WTC11 (cell line): ENCODE measurements at regions not wholly inside any gene's neighbourhood (a gene's known extent, or its start where the extent isn't known, plus 50 kb on each side); places are given as distances from the start of the nearest gene placed in this dataset.

Experiments
- ATAC-seq: fragments of 200-7000 bp; cut with Tn5 transposase; 2 replicates; pipeline ENCODE4 v1.10.0; 2021; ENCODE audit warnings: mild to moderate bottlenecking, moderate library complexity
- CTCF ChIA-PET: fragments of 300-600 bp; sonication (Branson Sonifier 250); formaldehyde crosslinking; loops from one replicate; lab custom pipeline; 2021; ENCODE audit warnings: antibody characterized with exemption; lab: Charles Lee
- POLR2A ChIA-PET: fragments of 350-600 bp; sonication (Branson Sonifier 250); formaldehyde crosslinking; loops from one replicate; lab custom pipeline; 2021; ENCODE audit warnings: antibody characterized with exemption; lab: Charles Lee
- DNase-seq: peaks from one replicate; pipeline ENCODE4 v3.0.0; 2021; ENCODE audit warnings: low spot score
- H3K27ac Mint-ChIP-seq: 2 replicates; pipeline ENCODE4 v1.8.0; 2021; ENCODE audit warnings: mixed read lengths
- H3K27me3 Mint-ChIP-seq: 2 replicates; pipeline ENCODE4 v1.8.0; 2021; ENCODE audit warnings: low read depth, mild to moderate bottlenecking, moderate library complexity, mixed read lengths
- H3K36me3 Mint-ChIP-seq: 2 replicates; pipeline ENCODE4 v1.8.0; 2021; ENCODE audit warnings: mixed read lengths
- H3K4me1 Mint-ChIP-seq: 2 replicates; pipeline ENCODE4 v1.8.0; 2022; ENCODE audit warnings: mixed read lengths
- H3K4me3 Mint-ChIP-seq: 2 replicates; pipeline ENCODE4 v1.8.0; 2021; ENCODE audit warnings: mild to moderate bottlenecking, moderate library complexity, mixed read lengths
- H3K9me3 Mint-ChIP-seq: 2 replicates; pipeline ENCODE4 v1.8.0; 2021; ENCODE audit warnings: mixed read lengths
- ATF1 ChIP-seq: sonication (generic); formaldehyde crosslinking; IDR thresholded peaks from 2 replicates; pipeline ENCODE4 v1.8.1; 2023; ENCODE audit warnings: mild to moderate bottlenecking, moderate library complexity, missing genetic modification reagents
- CREB1 ChIP-seq: sonication (generic); formaldehyde crosslinking; IDR thresholded peaks from 2 replicates; pipeline ENCODE4 v1.8.0; 2023; ENCODE audit warnings: mild to moderate bottlenecking, missing genetic modification reagents
- CREM ChIP-seq: sonication (generic); formaldehyde crosslinking; IDR thresholded peaks from 2 replicates; pipeline ENCODE4 v1.8.1; 2022; ENCODE audit warnings: mild to moderate bottlenecking, missing genetic modification reagents, moderate library complexity
- MLX ChIP-seq: sonication (generic); formaldehyde crosslinking; IDR thresholded peaks from 2 replicates; pipeline ENCODE4 v1.8.1; 2023; ENCODE audit warnings: mild to moderate bottlenecking, missing genetic modification reagents, moderate library complexity
- MXD4 ChIP-seq: fragments of 250-450 bp; sonication (Bioruptor Pico); IDR thresholded peaks from 2 replicates; pipeline ENCODE4 v1.8.0; 2021; ENCODE audit warnings: mild to moderate bottlenecking, moderate library complexity, borderline replicate concordance
- NFATC4 ChIP-seq: fragments of 250-450 bp; sonication (Bioruptor Pico); IDR thresholded peaks from 2 replicates; pipeline ENCODE4 v1.9.0; 2021; ENCODE audit warnings: mild to moderate bottlenecking
- OVOL2 ChIP-seq: fragments of 250-450 bp; sonication (Bioruptor Pico); IDR thresholded peaks from 2 replicates; pipeline ENCODE4 v1.9.0; 2021; ENCODE audit warnings: mild to moderate bottlenecking, borderline replicate concordance
- RELA ChIP-seq: sonication (generic); formaldehyde crosslinking; IDR thresholded peaks from 2 replicates; pipeline ENCODE4 v1.8.1; 2022; ENCODE audit warnings: missing genetic modification reagents, mild to moderate bottlenecking, borderline replicate concordance
- SMAD4 ChIP-seq: sonication (generic); formaldehyde crosslinking; IDR thresholded peaks from 2 replicates; pipeline ENCODE4 v1.8.0; 2022; ENCODE audit warnings: mild to moderate bottlenecking, missing genetic modification reagents
- SP1 ChIP-seq: sonication (generic); formaldehyde crosslinking; conservative IDR thresholded peaks from 2 replicates; pipeline ENCODE4 v1.8.1; 2022; ENCODE audit warnings: missing genetic modification reagents
- TCF7 ChIP-seq: sonication (generic); formaldehyde crosslinking; IDR thresholded peaks from 2 replicates; pipeline ENCODE4 v1.8.0; 2022; ENCODE audit warnings: mild to moderate bottlenecking, low read depth, missing genetic modification reagents, moderate library complexity
- ZMAT4 ChIP-seq: fragments of 250-450 bp; sonication (Bioruptor Pico); IDR thresholded peaks from 2 replicates; pipeline ENCODE4 v1.9.0; 2021; ENCODE audit warnings: mild to moderate bottlenecking
- ZNF121 ChIP-seq: sonication (generic); formaldehyde crosslinking; IDR thresholded peaks from 2 replicates; pipeline ENCODE4 v1.8.0; 2023; ENCODE audit warnings: missing genetic modification reagents
- ZNF138 ChIP-seq: sonication (generic); formaldehyde crosslinking; conservative IDR thresholded peaks from 2 replicates; pipeline ENCODE4 v1.8.1; 2022; ENCODE audit warnings: mild to moderate bottlenecking, moderate library complexity, missing genetic modification reagents
- ZNF232 ChIP-seq: sonication (generic); formaldehyde crosslinking; IDR thresholded peaks from 2 replicates; pipeline ENCODE4 v1.8.0; 2022; ENCODE audit warnings: mild to moderate bottlenecking, missing genetic modification reagents
- ZNF281 ChIP-seq: sonication (generic); formaldehyde crosslinking; IDR thresholded peaks from 2 replicates; pipeline ENCODE4 v1.8.0; 2023; ENCODE audit warnings: mild to moderate bottlenecking, missing genetic modification reagents
- ZNF416 ChIP-seq: fragments of 250-450 bp; sonication (Bioruptor Pico); IDR thresholded peaks from 2 replicates; pipeline ENCODE4 v1.9.0; 2021; ENCODE audit warnings: mild to moderate bottlenecking, inconsistent platforms
- TF ChIP-seq, protein P1 (sequence below): sonication (generic); formaldehyde crosslinking; IDR thresholded peaks from 2 replicates; pipeline ENCODE4 v1.8.1; 2023; ENCODE audit warnings: mild to moderate bottlenecking, missing genetic modification reagents, moderate library complexity
- TF ChIP-seq, protein P2 (sequence below): sonication (generic); formaldehyde crosslinking; IDR thresholded peaks from 2 replicates; pipeline ENCODE4 v1.8.0; 2022; ENCODE audit warnings: mild to moderate bottlenecking, missing genetic modification reagents
- TF ChIP-seq, protein P3 (sequence below): sonication (generic); formaldehyde crosslinking; IDR thresholded peaks from 2 replicates; pipeline ENCODE4 v1.8.1; 2023; ENCODE audit warnings: mild to moderate bottlenecking, moderate library complexity, missing genetic modification reagents

DNA sequence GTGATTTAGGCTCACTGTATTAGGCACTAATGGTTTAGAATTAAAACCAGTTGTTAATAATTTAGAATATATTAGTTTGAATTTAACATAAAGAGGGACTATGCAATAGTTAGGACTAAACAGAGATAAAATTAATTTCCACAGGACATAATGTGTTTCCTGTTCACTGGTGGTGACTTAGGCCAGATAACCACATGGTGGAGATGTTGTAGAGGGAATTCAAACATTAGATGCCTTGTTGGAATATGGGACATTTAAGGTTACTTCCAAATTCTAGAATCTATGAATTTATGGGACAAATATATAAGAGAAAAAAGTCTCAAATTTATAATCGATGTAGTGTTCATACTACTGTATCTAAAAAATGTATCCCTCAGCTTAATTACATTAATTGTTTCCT, 615.5 kb upstream of the KLHL1 start:
- POLR2A ChIA-PET, result no interaction called here
- CTCF ChIA-PET, result interaction anchor here (1.1 kb wide), 1 partner anchor 237 kb away, joined by 3 read pairs; no protein-coding TSS in a partner anchor
- Mint-ChIP-seq H3K9me3 (no peaks in the 10 kb centered on the region), H3K4me3 (no peak overlapping the region), H3K36me3 (no peaks in the 10 kb centered on the region), H3K27me3 (no peaks in the 10 kb centered on the region; the same call in 1 of the 2 replicates), H3K27ac (no peak overlapping the region), H3K4me1 (no peaks in the 10 kb centered on the region)
- no peak for ATAC-seq
- no peak for DNase-seq
- no peak for TF ChIP-seq MXD4
- TF ChIP-seq, protein P1, sequence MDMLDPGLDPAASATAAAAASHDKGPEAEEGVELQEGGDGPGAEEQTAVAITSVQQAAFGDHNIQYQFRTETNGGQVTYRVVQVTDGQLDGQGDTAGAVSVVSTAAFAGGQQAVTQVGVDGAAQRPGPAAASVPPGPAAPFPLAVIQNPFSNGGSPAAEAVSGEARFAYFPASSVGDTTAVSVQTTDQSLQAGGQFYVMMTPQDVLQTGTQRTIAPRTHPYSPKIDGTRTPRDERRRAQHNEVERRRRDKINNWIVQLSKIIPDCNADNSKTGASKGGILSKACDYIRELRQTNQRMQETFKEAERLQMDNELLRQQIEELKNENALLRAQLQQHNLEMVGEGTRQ, result no peak
- TF ChIP-seq NFATC4 (CRISPR knock-in tag), result no peak

GRCh38 chr13:70720386-70720785, 612.1 kb upstream of the KLHL1 start:
- CTCF ChIA-PET, result no interaction called here
- Mint-ChIP-seq H3K36me3 (no peaks in the 10 kb centered on the region), H3K4me1 (no peaks in the 10 kb centered on the region), H3K9me3 (peaks cover 7% of the 10 kb centered on the region; the same call in 1 of the 2 replicates), H3K27me3 (no peaks in the 10 kb centered on the region; the same call in 1 of the 2 replicates), H3K4me3 (no peak overlapping the region), H3K27ac (no peak overlapping the region)
- DNase-seq (no peak), ATAC-seq (no peak)
- TF ChIP-seq NFATC4 (CRISPR knock-in tag) (no peak), SP1 (no peak)
- POLR2A ChIA-PET, result no interaction called here

DNA sequence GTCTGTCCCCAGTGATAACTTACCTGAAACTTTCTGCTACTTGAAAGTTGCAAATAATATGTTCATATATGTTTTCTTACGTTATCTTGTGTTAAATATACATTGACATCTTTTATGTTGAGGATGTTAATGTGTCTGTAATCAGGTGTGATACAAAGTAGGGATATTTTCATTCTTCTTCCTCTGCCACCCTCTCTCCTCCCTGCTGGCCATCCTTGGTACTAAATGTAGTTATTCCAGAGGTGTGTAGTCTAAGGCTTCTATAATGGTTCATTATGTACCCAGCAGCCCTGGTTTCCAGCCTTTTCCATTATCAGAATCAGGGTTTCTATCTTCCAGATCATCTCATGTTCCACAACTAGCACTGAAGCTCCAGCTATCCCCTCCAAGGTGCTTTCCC, 606.7 kb upstream of the KLHL1 start:
- ATAC-seq, result peak; percentile 70
- TF ChIP-seq, protein P2, sequence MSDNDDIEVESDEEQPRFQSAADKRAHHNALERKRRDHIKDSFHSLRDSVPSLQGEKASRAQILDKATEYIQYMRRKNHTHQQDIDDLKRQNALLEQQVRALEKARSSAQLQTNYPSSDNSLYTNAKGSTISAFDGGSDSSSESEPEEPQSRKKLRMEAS (CRISPR knock-in tag), result no peak
- TF ChIP-seq NFATC4 (CRISPR knock-in tag) (no peak), ZNF138 (no peak), OVOL2 (CRISPR knock-in tag) (no peak), CREB1 (no peak), ZNF416 (CRISPR knock-in tag) (no peak)
- TF ChIP-seq, protein P3, sequence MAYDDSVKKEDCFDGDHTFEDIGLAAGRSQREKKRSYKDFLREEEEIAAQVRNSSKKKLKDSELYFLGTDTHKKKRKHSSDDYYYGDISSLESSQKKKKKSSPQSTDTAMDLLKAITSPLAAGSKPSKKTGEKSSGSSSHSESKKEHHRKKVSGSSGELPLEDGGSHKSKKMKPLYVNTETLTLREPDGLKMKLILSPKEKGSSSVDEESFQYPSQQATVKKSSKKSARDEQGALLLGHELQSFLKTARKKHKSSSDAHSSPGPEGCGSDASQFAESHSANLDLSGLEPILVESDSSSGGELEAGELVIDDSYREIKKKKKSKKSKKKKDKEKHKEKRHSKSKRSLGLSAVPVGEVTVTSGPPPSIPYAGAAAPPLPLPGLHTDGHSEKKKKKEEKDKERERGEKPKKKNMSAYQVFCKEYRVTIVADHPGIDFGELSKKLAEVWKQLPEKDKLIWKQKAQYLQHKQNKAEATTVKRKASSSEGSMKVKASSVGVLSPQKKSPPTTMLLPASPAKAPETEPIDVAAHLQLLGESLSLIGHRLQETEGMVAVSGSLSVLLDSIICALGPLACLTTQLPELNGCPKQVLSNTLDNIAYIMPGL (CRISPR knock-in tag), result no peak
- CTCF ChIA-PET, result no interaction called here
- peaks cover 7% of the 10 kb centered on the region; the same call in 1 of the 2 replicates for H3K9me3 Mint-ChIP-seq
- POLR2A ChIA-PET, result no interaction called here
- no peak overlapping the region for H3K4me3 Mint-ChIP-seq
- H3K36me3 Mint-ChIP-seq, result no peaks in the 10 kb centered on the region
- H3K27ac Mint-ChIP-seq, result no peak overlapping the region
- H3K27me3 Mint-ChIP-seq, result no peaks in the 10 kb centered on the region
- no peaks in the 10 kb centered on the region for H3K4me1 Mint-ChIP-seq
- no peak for DNase-seq

GRCh38 chr13:70708775-70709174, 600.5 kb upstream of the KLHL1 start:
- DNase-seq (no peak), ATAC-seq (no peak)
- no peaks in the 10 kb centered on the region; the same call in 1 of the 2 replicates for H3K27me3 Mint-ChIP-seq
- H3K4me3 Mint-ChIP-seq, result no peak overlapping the region
- H3K9me3 Mint-ChIP-seq, result no peaks in the 10 kb centered on the region
- H3K27ac Mint-ChIP-seq, result no peak overlapping the region
- H3K36me3 Mint-ChIP-seq, result no peaks in the 10 kb centered on the region
- no peak for TF ChIP-seq ZNF121 (CRISPR knock-in tag)
- TF ChIP-seq SMAD4 (CRISPR knock-in tag), result no peak
- no peak for TF ChIP-seq OVOL2 (CRISPR knock-in tag)
- TF ChIP-seq ZMAT4 (CRISPR knock-in tag), result no peak
- TF ChIP-seq ZNF281 (CRISPR knock-in tag), result no peak
- no peak for TF ChIP-seq ZNF138
- no peak for TF ChIP-seq RELA (CRISPR knock-in tag)
- TF ChIP-seq ATF1 (CRISPR knock-in tag), result no peak
- TF ChIP-seq MLX (CRISPR knock-in tag), result no peak
- no peak for TF ChIP-seq CREM (CRISPR knock-in tag)
- TF ChIP-seq ZNF232 (CRISPR knock-in tag), result no peak
- no peak for TF ChIP-seq NFATC4 (CRISPR knock-in tag)
- no peak for TF ChIP-seq TCF7 (CRISPR knock-in tag)
- POLR2A ChIA-PET, result no interaction called here
- H3K4me1 Mint-ChIP-seq, result no peaks in the 10 kb centered on the region
- CTCF ChIA-PET, result no interaction called here
